ENCODE measurements at regions not wholly inside any gene's neighbourhood (a gene's known extent, or its start where the extent isn't known, plus 50 kb on each side); places are given as distances from the start of the nearest gene placed in this dataset.

DNA sequence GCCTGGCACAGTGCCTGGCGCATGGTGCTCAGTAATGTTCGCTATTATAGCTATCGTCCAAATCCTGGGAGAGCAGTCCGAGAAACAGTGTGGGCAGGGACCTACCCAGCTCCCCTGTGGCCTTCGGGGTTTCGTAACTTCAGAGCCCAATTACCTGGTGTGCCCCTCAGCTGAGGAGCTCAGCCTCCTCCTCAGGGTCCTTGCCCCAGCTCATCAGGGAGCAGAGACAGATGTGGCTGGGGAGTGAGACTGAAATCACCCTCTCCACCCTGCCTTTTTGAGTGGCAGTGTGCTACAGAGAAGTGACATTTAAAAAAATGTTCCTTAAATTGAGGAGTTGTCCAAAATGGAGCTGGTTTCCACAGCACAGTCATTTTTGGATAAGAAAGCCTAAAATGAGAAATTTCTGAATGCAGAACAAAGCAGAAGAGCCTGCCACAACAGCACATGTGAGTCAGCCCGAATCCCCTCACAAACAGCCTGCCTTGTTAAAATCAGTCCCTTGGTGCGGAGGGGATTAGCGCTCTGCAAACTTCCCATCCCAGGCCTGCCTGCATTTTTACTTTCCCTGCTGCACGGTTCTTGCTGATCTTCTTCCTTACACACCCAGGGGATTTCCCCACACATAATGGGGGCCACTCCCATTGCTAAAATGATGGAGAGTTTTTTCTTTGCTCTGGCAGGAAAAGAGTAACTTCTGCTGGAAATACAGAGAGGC, 78.1 kb upstream of the PITX1 start:
- H2AFZ ChIP-seq (ENCODE audit: low read depth, low read length, severe bottlenecking): no peak overlapping the region
- H3K9ac ChIP-seq (ENCODE audit: low read length): no peak overlapping the region
- no peaks in the 10 kb centered on the region for H3K9me3 ChIP-seq (ENCODE audit: insufficient read depth, low read length)
- no peaks in the 10 kb centered on the region for H3K9me2 ChIP-seq (replicated peaks; ENCODE audit: insufficient read depth, low read length)
- no peak for TF ChIP-seq EZH2phosphoT487 (conservative IDR thresholded peaks at IDR 0.05; ENCODE audit: low read length)
- TF ChIP-seq, protein P1, sequence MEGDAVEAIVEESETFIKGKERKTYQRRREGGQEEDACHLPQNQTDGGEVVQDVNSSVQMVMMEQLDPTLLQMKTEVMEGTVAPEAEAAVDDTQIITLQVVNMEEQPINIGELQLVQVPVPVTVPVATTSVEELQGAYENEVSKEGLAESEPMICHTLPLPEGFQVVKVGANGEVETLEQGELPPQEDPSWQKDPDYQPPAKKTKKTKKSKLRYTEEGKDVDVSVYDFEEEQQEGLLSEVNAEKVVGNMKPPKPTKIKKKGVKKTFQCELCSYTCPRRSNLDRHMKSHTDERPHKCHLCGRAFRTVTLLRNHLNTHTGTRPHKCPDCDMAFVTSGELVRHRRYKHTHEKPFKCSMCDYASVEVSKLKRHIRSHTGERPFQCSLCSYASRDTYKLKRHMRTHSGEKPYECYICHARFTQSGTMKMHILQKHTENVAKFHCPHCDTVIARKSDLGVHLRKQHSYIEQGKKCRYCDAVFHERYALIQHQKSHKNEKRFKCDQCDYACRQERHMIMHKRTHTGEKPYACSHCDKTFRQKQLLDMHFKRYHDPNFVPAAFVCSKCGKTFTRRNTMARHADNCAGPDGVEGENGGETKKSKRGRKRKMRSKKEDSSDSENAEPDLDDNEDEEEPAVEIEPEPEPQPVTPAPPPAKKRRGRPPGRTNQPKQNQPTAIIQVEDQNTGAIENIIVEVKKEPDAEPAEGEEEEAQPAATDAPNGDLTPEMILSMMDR (IDR thresholded peaks at IDR 0.05; ENCODE audit: insufficient read depth, low read length, poor library complexity, severe bottlenecking): no peak
- no peak overlapping the region for H3K4me2 ChIP-seq (ENCODE audit: low read depth, low read length, poor library complexity, severe bottlenecking)
- H3K27ac ChIP-seq (ENCODE audit: low read depth, low read length): no peak overlapping the region
- no peaks in the 10 kb centered on the region for H3K36me3 ChIP-seq (ENCODE audit: low read length)
- H3K4me3 ChIP-seq (ENCODE audit: insufficient read depth, low read length, poor library complexity, severe bottlenecking): no peak overlapping the region
- no peaks in the 10 kb centered on the region for H4K20me1 ChIP-seq (ENCODE audit: low read depth, low read length)
- no peaks in the 10 kb centered on the region for H3K79me2 ChIP-seq (ENCODE audit: insufficient read depth, low read length)
- no peaks in the 10 kb centered on the region for H3F3A ChIP-seq (ENCODE audit: insufficient read depth)
- H3K27me3 ChIP-seq (ENCODE audit: low read length): no peaks in the 10 kb centered on the region

DNA sequence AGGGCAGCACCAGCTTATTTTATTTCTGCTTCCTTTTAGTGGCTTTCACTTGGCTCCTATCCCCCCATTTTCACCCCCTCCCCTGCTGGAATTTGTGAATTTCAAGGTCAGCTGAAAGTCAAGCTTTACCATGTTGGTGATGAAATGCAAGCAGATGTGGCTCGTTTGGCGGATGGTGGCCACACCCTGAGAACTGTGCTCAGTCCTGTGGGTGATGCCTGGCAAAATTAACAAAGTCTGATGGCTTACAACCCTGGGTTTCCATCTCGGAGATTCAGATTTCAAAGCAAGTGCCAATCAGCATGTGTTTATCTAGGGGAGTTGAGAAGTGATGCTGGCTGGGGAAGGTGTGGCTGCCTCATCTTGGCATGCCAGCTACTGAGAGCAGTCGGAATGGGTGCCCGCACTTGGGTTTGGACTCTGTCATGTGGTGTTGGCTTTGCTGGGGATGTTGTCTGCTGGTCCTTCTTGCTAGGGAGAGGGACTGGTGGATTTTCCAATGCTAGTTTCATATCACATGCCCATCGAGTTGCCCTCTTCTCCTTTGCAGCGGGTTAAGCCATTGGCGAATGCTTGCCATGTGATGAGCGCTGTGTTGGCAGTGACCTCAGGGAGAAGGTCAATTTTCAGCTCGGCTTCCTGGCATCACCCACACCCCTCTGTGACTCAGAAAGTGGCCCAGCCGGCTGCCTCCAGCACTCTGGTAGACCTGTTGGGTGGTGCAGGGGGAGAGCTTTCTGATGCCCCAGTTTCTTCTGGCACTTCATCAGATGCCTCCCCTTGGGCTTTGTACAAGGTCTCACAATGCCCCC, 77.0 kb upstream of the PITX1 start:
- Histone ChIP-seq H3K79me2 (ENCODE audit: insufficient read depth, low read length) (no peaks in the 10 kb centered on the region), H3K36me3 (ENCODE audit: low read length) (no peaks in the 10 kb centered on the region), H3K4me2 (ENCODE audit: low read depth, low read length, poor library complexity, severe bottlenecking) (no peak overlapping the region), H3K27me3 (ENCODE audit: low read length) (no peaks in the 10 kb centered on the region), H3K4me3 (ENCODE audit: insufficient read depth, low read length, poor library complexity, severe bottlenecking) (no peak overlapping the region), H3F3A (ENCODE audit: insufficient read depth) (no peaks in the 10 kb centered on the region), H3K9ac (ENCODE audit: low read length) (no peak overlapping the region), H2AFZ (ENCODE audit: low read depth, low read length, severe bottlenecking) (no peak overlapping the region), H3K9me2 (replicated peaks; ENCODE audit: insufficient read depth, low read length) (no peaks in the 10 kb centered on the region), H3K27ac (ENCODE audit: low read depth, low read length) (no peak overlapping the region), H3K9me3 (ENCODE audit: insufficient read depth, low read length) (no peaks in the 10 kb centered on the region), H4K20me1 (ENCODE audit: low read depth, low read length) (no peaks in the 10 kb centered on the region)
- TF ChIP-seq, protein P1 (IDR thresholded peaks at IDR 0.05; ENCODE audit: insufficient read depth, low read length, poor library complexity, severe bottlenecking): no peak
- TF ChIP-seq EZH2phosphoT487 (conservative IDR thresholded peaks at IDR 0.05; ENCODE audit: low read length): no peak

DNA sequence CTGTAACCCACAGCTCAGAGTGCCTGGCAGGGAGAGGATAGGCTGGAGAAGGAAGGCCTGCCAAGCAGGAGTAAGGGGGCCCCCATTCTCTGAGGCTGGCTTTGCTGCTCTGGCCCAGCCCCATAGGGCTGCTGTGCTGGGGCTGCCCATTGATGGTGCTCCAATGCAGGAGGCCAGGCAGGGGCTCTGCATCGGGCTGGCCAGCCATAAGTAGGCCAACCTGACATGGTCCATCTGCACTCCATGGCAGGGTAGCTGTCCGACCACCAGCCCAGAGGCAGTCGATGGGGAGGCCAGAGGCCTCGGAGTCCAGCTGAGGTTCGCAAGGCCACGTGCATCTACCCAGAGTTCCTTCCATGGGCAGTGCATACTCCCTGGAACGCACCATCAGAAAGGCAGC, 75.0 kb upstream of the PITX1 start:
- no peaks in the 10 kb centered on the region for H4K20me1 ChIP-seq (ENCODE audit: low read depth, low read length)
- no peak overlapping the region for H3K4me3 ChIP-seq (ENCODE audit: insufficient read depth, low read length, poor library complexity, severe bottlenecking)
- no peak overlapping the region for H3K4me2 ChIP-seq (ENCODE audit: low read depth, low read length, poor library complexity, severe bottlenecking)
- H2AFZ ChIP-seq (ENCODE audit: low read depth, low read length, severe bottlenecking): no peak overlapping the region
- H3K79me2 ChIP-seq (ENCODE audit: insufficient read depth, low read length): no peaks in the 10 kb centered on the region
- no peak for TF ChIP-seq EZH2phosphoT487 (conservative IDR thresholded peaks at IDR 0.05; ENCODE audit: low read length)
- TF ChIP-seq, protein P1 (IDR thresholded peaks at IDR 0.05; ENCODE audit: insufficient read depth, low read length, poor library complexity, severe bottlenecking): no peak
- H3K36me3 ChIP-seq (ENCODE audit: low read length): no peaks in the 10 kb centered on the region
- no peaks in the 10 kb centered on the region for H3F3A ChIP-seq (ENCODE audit: insufficient read depth)
- no peak overlapping the region for H3K9ac ChIP-seq (ENCODE audit: low read length)
- H3K27ac ChIP-seq (ENCODE audit: low read depth, low read length): no peak overlapping the region
- H3K9me3 ChIP-seq (ENCODE audit: insufficient read depth, low read length): no peaks in the 10 kb centered on the region
- no peaks in the 10 kb centered on the region for H3K27me3 ChIP-seq (ENCODE audit: low read length)
- H3K9me2 ChIP-seq (replicated peaks; ENCODE audit: insufficient read depth, low read length): no peaks in the 10 kb centered on the region

Data from SU-DHL-6 (cell line).